Suprapubic skin (tissue), 4 donors: ENCODE measurements at regions not wholly inside any gene's neighbourhood (a gene's known extent, or its start where the extent isn't known, plus 50 kb on each side); places are given as distances from the start of the nearest gene placed in this dataset.

Experiments used
- DNase-seq, 2 donors: peaks; one replicate each; pipeline ENCODE4 v3.0.0-alpha.2; 2019; ENCODE audit warnings: low spot score in 2 of 2
- H3K27ac ChIP-seq: fragments of 200-600 bp; sonication (generic); one replicate; pipeline ENCODE4 v1.5.1; 2019
- H3K27me3 ChIP-seq: fragments of 200-600 bp; sonication (generic); one replicate; pipeline ENCODE4 v1.5.1; 2019
- H3K36me3 ChIP-seq: fragments of 200-600 bp; sonication (generic); one replicate; pipeline ENCODE4 v1.5.1; 2019
- H3K4me1 ChIP-seq: fragments of 200-600 bp; sonication (generic); one replicate; pipeline ENCODE4 v1.5.1; 2019
- H3K4me3 ChIP-seq: fragments of 200-600 bp; sonication (generic); one replicate; pipeline ENCODE4 v1.5.1; 2019; ENCODE audit warnings: mild to moderate bottlenecking
- H3K9me3 ChIP-seq: fragments of 200-600 bp; sonication (generic); one replicate; pipeline ENCODE4 v1.5.1; 2019
- EP300 ChIP-seq: sonication (generic); formaldehyde crosslinking; IDR thresholded peaks from one replicate; pipeline ENCODE4 v1.6.1; 2017; ENCODE audit warnings: antibody characterized with exemption
- POLR2A ChIP-seq, 2 donors: fragments of 450-650 bp; IDR thresholded peaks; one replicate each; pipeline ENCODE4 v1.6.1; 2017; ENCODE audit warnings: antibody characterized with exemption in 2 of 2, mild to moderate bottlenecking in 2 of 2, moderate library complexity in 2 of 2
- POLR2AphosphoS5 ChIP-seq, 3 donors: sonication (generic); formaldehyde crosslinking; IDR thresholded peaks; one replicate each; pipeline ENCODE4 v1.6.1; 2017; ENCODE audit warnings: antibody characterized with exemption in 3 of 3
- WGBS: methylation state at CpG from one replicate; pipeline ENCODE4 v1.1.5; 2018; 5-methylcytosine and 5-hydroxymethylcytosine counted together
- TF ChIP-seq, protein P1 (sequence below), 2 donors: fragments of 200-600 bp in 1 of 2; fragments of 450-650 bp in 1 of 2; sonication (generic) in 1 of 2; IDR thresholded peaks; one replicate each; pipeline ENCODE4 v1.5.1; 2016 to 2019; ENCODE audit warnings: antibody characterized with exemption in 2 of 2, mild to moderate bottlenecking in 1 of 2, moderate library complexity in 1 of 2

DNA sequence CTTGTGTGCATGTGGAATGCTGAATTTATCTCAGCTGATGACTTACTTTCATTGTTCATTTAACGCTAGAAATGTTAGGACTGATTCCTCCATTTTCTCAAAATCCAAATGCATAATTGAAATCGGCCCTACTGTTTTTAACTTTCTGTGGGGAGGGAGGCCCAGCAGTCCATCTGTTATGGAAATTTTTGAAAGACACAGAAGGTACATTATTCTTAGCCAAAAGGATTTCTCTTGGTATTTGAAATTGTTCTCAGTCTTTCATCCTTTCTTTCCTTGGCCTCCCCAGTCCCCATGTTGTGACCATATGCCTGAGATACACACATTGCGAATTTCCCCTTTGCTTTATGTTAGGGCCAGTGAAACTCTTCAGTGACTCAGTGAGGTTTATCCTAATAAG is 549.9 kb downstream of the IRX1 start:
- TF ChIP-seq, protein P1, sequence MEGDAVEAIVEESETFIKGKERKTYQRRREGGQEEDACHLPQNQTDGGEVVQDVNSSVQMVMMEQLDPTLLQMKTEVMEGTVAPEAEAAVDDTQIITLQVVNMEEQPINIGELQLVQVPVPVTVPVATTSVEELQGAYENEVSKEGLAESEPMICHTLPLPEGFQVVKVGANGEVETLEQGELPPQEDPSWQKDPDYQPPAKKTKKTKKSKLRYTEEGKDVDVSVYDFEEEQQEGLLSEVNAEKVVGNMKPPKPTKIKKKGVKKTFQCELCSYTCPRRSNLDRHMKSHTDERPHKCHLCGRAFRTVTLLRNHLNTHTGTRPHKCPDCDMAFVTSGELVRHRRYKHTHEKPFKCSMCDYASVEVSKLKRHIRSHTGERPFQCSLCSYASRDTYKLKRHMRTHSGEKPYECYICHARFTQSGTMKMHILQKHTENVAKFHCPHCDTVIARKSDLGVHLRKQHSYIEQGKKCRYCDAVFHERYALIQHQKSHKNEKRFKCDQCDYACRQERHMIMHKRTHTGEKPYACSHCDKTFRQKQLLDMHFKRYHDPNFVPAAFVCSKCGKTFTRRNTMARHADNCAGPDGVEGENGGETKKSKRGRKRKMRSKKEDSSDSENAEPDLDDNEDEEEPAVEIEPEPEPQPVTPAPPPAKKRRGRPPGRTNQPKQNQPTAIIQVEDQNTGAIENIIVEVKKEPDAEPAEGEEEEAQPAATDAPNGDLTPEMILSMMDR (IDR thresholded peaks at IDR 0.05) = no peak
- no peak for TF ChIP-seq POLR2AphosphoS5 (IDR thresholded peaks at IDR 0.05)
- TF ChIP-seq EP300 = no peak
- no peak for TF ChIP-seq POLR2A (IDR thresholded peaks at IDR 0.05)
- no peaks in the 10 kb centered on the region for H3K9me3 ChIP-seq
- H3K4me3 ChIP-seq = no peak overlapping the region
- H3K4me1 ChIP-seq = no peaks in the 10 kb centered on the region
- H3K36me3 ChIP-seq = no peaks in the 10 kb centered on the region
- no peak for DNase-seq
- no peaks in the 10 kb centered on the region for H3K27me3 ChIP-seq
- no peak overlapping the region for H3K27ac ChIP-seq
- WGBS = 67% methylated on average over 3 of the region's 3 CpGs

DNA sequence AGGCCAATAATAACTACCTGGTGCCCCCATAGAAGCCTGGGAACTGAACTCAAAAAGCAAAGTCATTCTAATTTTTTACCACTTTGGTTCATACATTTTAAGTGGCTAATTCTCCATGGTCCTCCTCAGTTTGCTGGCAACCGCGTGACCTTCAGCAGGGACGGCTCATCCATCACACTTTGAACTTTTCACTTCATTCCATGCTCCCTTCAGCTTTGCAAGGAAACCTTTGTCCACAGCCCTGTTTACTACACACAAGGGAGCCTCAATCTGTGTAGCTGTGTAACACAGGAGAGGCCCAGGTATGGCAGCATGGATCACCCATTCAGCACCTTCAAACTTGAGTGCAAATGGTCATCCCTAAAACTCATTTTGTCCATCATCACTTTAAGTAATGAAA is 552.4 kb downstream of the IRX1 start:
- Histone ChIP-seq H3K9me3 (no peaks in the 10 kb centered on the region), H3K27me3 (no peaks in the 10 kb centered on the region), H3K36me3 (no peaks in the 10 kb centered on the region), H3K4me1 (no peaks in the 10 kb centered on the region), H3K4me3 (no peak overlapping the region), H3K27ac (no peak overlapping the region)
- WGBS = 99% methylated on average over 3 of the region's 3 CpGs
- TF ChIP-seq EP300 = no peak
- TF ChIP-seq, protein P1 (IDR thresholded peaks at IDR 0.05) = no peak
- no peak for TF ChIP-seq POLR2A (IDR thresholded peaks at IDR 0.05)
- no peak for TF ChIP-seq POLR2AphosphoS5 (IDR thresholded peaks at IDR 0.05)
- no peak for DNase-seq

DNA sequence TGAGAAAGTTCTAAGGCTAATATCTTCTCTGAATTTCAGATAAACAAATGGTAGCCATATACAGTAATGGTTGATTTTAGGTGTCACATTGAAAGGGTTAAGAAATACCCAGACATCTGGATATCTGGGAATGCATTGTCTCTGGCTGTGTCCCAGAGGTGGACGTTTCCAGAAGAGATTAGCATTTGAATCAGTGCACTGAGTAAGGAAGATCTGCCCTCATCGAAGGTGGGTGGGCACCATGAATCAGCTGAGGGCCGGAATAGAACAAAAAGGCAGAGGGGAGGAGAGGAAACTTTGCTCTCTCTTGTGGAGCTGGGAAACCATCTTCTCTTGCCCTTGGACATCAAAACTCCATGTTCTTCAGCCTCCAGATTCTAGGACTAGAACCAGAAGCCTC is 554.4 kb downstream of the IRX1 start:
- Histone ChIP-seq H3K36me3 (no peaks in the 10 kb centered on the region), H3K27ac (no peak overlapping the region), H3K4me1 (no peaks in the 10 kb centered on the region), H3K4me3 (no peak overlapping the region), H3K27me3 (no peaks in the 10 kb centered on the region), H3K9me3 (peaks cover 5% of the 10 kb centered on the region)
- TF ChIP-seq, protein P1 (IDR thresholded peaks at IDR 0.05) = no peak
- TF ChIP-seq POLR2AphosphoS5 (IDR thresholded peaks at IDR 0.05) (no peak), POLR2A (IDR thresholded peaks at IDR 0.05) (no peak), EP300 (no peak)
- DNase-seq = no peak
- WGBS = 54% methylated on average over 3 of the region's 3 CpGs

DNA sequence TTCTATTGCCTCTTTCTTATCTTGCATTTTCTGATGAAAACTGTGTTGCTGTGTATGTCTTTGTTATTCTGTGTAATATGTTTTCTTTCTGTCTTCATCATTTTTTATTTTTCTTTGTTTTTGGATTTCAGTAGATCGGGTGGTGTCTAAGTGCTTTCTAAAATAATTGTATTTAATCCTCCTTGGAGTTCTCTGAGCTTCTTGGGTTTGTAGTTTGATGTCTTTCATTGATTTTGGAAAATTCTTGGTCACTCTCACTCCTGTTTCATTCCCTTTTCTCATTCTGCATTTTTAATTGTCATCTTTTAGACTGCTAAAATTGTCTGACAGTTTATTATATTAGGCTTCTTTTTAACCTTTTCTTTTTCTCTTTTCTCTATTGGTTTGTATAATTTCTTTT is 560.5 kb downstream of the IRX1 start:
- WGBS = 79% methylated on average over 1 of the region's 1 CpG
- no peak overlapping the region for H3K4me3 ChIP-seq
- H3K27ac ChIP-seq = no peak overlapping the region
- H3K36me3 ChIP-seq = no peaks in the 10 kb centered on the region
- no peaks in the 10 kb centered on the region for H3K27me3 ChIP-seq
- H3K4me1 ChIP-seq = no peaks in the 10 kb centered on the region
- DNase-seq = no peak
- peaks cover 5% of the 10 kb centered on the region for H3K9me3 ChIP-seq
- TF ChIP-seq EP300 = no peak
- TF ChIP-seq POLR2AphosphoS5 (IDR thresholded peaks at IDR 0.05) = no peak
- no peak for TF ChIP-seq POLR2A (IDR thresholded peaks at IDR 0.05)
- TF ChIP-seq, protein P1 (IDR thresholded peaks at IDR 0.05) = no peak

DNA sequence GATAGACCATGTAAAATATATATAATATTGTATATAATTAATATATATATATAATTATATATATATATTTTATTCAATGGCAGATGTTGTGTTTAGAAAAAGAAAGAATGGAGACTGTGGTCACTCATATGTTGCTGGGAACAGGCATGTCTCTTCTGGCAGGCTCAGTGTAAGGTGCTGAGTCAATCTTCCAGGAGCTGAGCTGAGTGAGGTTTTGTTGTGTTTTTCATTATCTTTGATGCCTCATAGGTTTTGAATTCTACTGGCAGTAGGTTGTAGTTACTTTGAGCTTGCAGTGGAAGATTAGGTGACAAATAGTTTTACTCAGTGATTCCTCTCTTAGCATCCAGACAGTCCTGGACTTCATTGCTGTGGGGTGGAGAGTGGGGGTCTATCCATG is 561.3 kb downstream of the IRX1 start:
- no peak overlapping the region for H3K27ac ChIP-seq
- no peaks in the 10 kb centered on the region for H3K4me1 ChIP-seq
- H3K4me3 ChIP-seq = no peak overlapping the region
- H3K27me3 ChIP-seq = no peaks in the 10 kb centered on the region
- peaks cover 5% of the 10 kb centered on the region for H3K9me3 ChIP-seq
- H3K36me3 ChIP-seq = no peaks in the 10 kb centered on the region
- DNase-seq = no peak
- TF ChIP-seq POLR2A (IDR thresholded peaks at IDR 0.05) = no peak
- no peak for TF ChIP-seq EP300
- TF ChIP-seq POLR2AphosphoS5 (IDR thresholded peaks at IDR 0.05) = no peak
- TF ChIP-seq, protein P1 (IDR thresholded peaks at IDR 0.05) = no peak
